ENCODE measurements at regions not wholly inside any gene's neighbourhood (a gene's known extent, or its start where the extent isn't known, plus 50 kb on each side); places are given as distances from the start of the nearest gene placed in this dataset.

GRCh38 chr3:102662498-102662772 is 227.6 kb downstream of the ZPLD1 start:
- no peak overlapping the region for H3K9ac ChIP-seq (ENCODE audit: control insufficient read depth, insufficient read depth, low read length)
- BruUV-seq (replicated peaks): no TSS peak
- ChIA-PET CTCF (no interaction called here), RAD21 (ENCODE audit: unreplicated experiment) (no interaction called here), POLR2A (no interaction called here), SMC1A (ENCODE audit: uncharacterized antibody, unreplicated experiment) (no interaction called here)
- no peak overlapping the region for H3K27ac ChIP-seq (ENCODE audit: control insufficient read depth, insufficient read depth)
- no peaks in the 10 kb centered on the region for H3K79me2 ChIP-seq (ENCODE audit: control insufficient read depth, insufficient read depth, low read length)
- H4K20me1 ChIP-seq (ENCODE audit: control insufficient read depth, insufficient read depth): no peaks in the 10 kb centered on the region
- in situ Hi-C loops (cut with MboI): no loop called here
- DNase-seq (ENCODE audit: low read depth, low spot score) (no peak), ATAC-seq (no peak), FAIRE-seq (no peak)
- no peak overlapping the region for H3K4me2 ChIP-seq (ENCODE audit: control insufficient read depth, insufficient read depth)
- H3K27me3 ChIP-seq (replicated peaks in 1 of 2; ENCODE audit: control insufficient read depth in 2 of 2, insufficient read depth in 2 of 2, low read length in 1 of 2): no peaks in the 10 kb centered on the region; a peak in 1 of 4 replicates
- TF ChIP-seq ZNF274 (IDR thresholded peaks at IDR 0.05; ENCODE audit: insufficient read depth, insufficient read length) (no peak), BCLAF1 (IDR thresholded peaks at IDR 0.05) (no peak), SIN3A (IDR thresholded peaks at IDR 0.05; ENCODE audit: low read depth, low read length) (no peak), SP1 (IDR thresholded peaks at IDR 0.05; ENCODE audit: low read depth, low read length) (no peak), RFX5 (IDR thresholded peaks at IDR 0.05; ENCODE audit: low read depth, low read length) (no peak), CTCF (IDR thresholded peaks at IDR 0.05 in 2 of 3, conservative IDR thresholded peaks at IDR 0.05 in 1 of 3; ENCODE audit: control insufficient read depth in 2 of 3, extremely low read depth in 1 of 3, insufficient read depth in 1 of 3, low read depth in 3 of 3, low read length in 3 of 3) (no peak), ZNF687 (IDR thresholded peaks at IDR 0.05) (no peak), NR2F1 (conservative IDR thresholded peaks at IDR 0.05) (no peak), KDM1A (IDR thresholded peaks at IDR 0.05; ENCODE audit: borderline replicate concordance) (no peak), ZNF207 (IDR thresholded peaks at IDR 0.05; ENCODE audit: borderline replicate concordance) (no peak), BACH1 (IDR thresholded peaks at IDR 0.05; ENCODE audit: borderline replicate concordance) (no peak)
- H2AFZ ChIP-seq (ENCODE audit: control insufficient read depth, low read depth, low read length): no peak overlapping the region
- H3K9me3 ChIP-seq (replicated peaks; ENCODE audit: control insufficient read depth, insufficient read depth, low read length): no peaks in the 10 kb centered on the region
- no peaks in the 10 kb centered on the region for H3K36me3 ChIP-seq (ENCODE audit: control insufficient read depth in 2 of 2, insufficient read depth in 2 of 2, low read length in 1 of 2)
- no peaks in the 10 kb centered on the region for H3K4me1 ChIP-seq (ENCODE audit: control insufficient read depth, insufficient read depth, low read length)
- H3K4me3 ChIP-seq: no peak overlapping the region
- intact Hi-C loops (cut with micrococcal nuclease; ENCODE audit: unreplicated experiment): no loop called here
